HCT116 (cell line): ENCODE measurements at regions not wholly inside any gene's neighbourhood (a gene's known extent, or its start where the extent isn't known, plus 50 kb on each side); places are given as distances from the start of the nearest gene placed in this dataset.

Source experiments
- ATAC-seq: fragments of 200-7000 bp; cut with Tn5 transposase; 2 replicates; pipeline ENCODE4 v1.9.1; 2020; ENCODE audit warnings: mild to moderate bottlenecking, moderate library complexity
- BruUV-seq: library from RNA; stranded (reverse); fragments of 400-500 nt; replicated peaks from 2 replicates; lab custom pipeline; 2021; lab: Mats Ljungman, UMichigan
- CTCF ChIA-PET: fragments of 300-600 bp; sonication (Branson Sonifier 250); formaldehyde crosslinking; loops from one replicate; lab custom pipeline; 2021; ENCODE audit warnings: antibody characterized with exemption; lab: Charles Lee
- POLR2A ChIA-PET: fragments of 300-600, 350-600 bp; sonication (Branson Sonifier 250); formaldehyde crosslinking; loops from one replicate; lab custom pipeline; 2021; ENCODE audit warnings: antibody characterized with exemption; lab: Charles Lee
- RAD21 ChIA-PET, 2 experiments: fragments of 300-600 bp; sonication (Branson Sonifier 250); formaldehyde crosslinking; loops; one replicate each; lab custom pipeline; 2023; ENCODE audit warnings: low total read pairs in 2 of 2; ENCODE audit not compliant: uncharacterized antibody in 2 of 2, unreplicated experiment in 2 of 2, low non-redundant PET in 1 of 2; lab: Charles Lee
- DNase-seq: peaks from one replicate; pipeline ENCODE4 v3.0.0-alpha.2; 2010; ENCODE audit warnings: low read depth, low spot score
- H2AFZ ChIP-seq: fragments of 200-600 bp; shearing (Covaris generic), sonication (generic); 2 replicates; pipeline ENCODE4 v1.6.1; 2017; ENCODE audit warnings: low read depth, mixed run types, mixed read lengths, antibody characterized with exemption, low read length; ENCODE audit not compliant: poor library complexity, severe bottlenecking
- H3K27ac ChIP-seq: 2 replicates; pipeline ENCODE4 v1.5.1; 2012; ENCODE audit warnings: low read depth, low read length
- H3K27me3 ChIP-seq: fragments of 200-600 bp; sonication (generic); 2 replicates; pipeline ENCODE4 v1.6.1; 2016; ENCODE audit warnings: mixed run types, low read length, mixed read lengths; ENCODE audit not compliant: insufficient read depth
- H3K36me3 ChIP-seq, 2 experiments: fragments of 200-500 bp in 1 of 2; fragments of 200-600 bp in 1 of 2; sonication (Bioruptor generic) in 1 of 2; sonication (generic) in 1 of 2; 2 replicates each; pipeline versions ENCODE4 v1.5.1 to v1.6.1; 2014 to 2016; ENCODE audit warnings: low read length in 2 of 2, inconsistent platforms in 1 of 2, mixed read lengths in 1 of 2, mixed run types in 1 of 2; ENCODE audit not compliant: insufficient read depth in 2 of 2, control insufficient read depth in 1 of 2
- H3K4me1 ChIP-seq, 2 experiments: fragments of 200-600 bp in 1 of 2; sonication (generic) in 1 of 2; 2 replicates each; pipeline versions ENCODE4 v1.5.1 to v1.6.1; 2012 to 2017; ENCODE audit warnings: low read length in 2 of 2, inconsistent platforms in 1 of 2, mild to moderate bottlenecking in 1 of 2, mixed read lengths in 1 of 2, mixed run types in 1 of 2, moderate library complexity in 1 of 2; ENCODE audit not compliant: insufficient read depth in 2 of 2, control insufficient read depth in 1 of 2
- H3K4me2 ChIP-seq: fragments of 200-600 bp; sonication (generic); 2 replicates; pipeline ENCODE4 v1.6.1; 2017; ENCODE audit warnings: mixed run types, low read length, mixed read lengths
- H3K4me3 ChIP-seq, 2 experiments: fragments of 200-600 bp in 1 of 2; sonication (generic) in 1 of 2; replicated peaks in 1 of 2; 2 replicates each; pipeline ENCODE4 v1.5.1; 2011 to 2016; ENCODE audit warnings: low read length in 2 of 2, control low read depth in 1 of 2, low read depth in 1 of 2, mild to moderate bottlenecking in 1 of 2, mixed read lengths in 1 of 2, mixed run types in 1 of 2
- H3K79me2 ChIP-seq: fragments of 200-600 bp; sonication (generic); 2 replicates; pipeline ENCODE4 v1.6.1; 2017; ENCODE audit warnings: mild to moderate bottlenecking, mixed run types, low read length, moderate library complexity, mixed read lengths; ENCODE audit not compliant: insufficient read depth
- H3K9ac ChIP-seq: fragments of 200-600 bp; sonication (generic); 2 replicates; pipeline ENCODE4 v1.6.1; 2016; ENCODE audit warnings: low read length, mixed read lengths
- H3K9me2 ChIP-seq: fragments of 200-600 bp; sonication (generic), shearing (Covaris generic); 2 replicates; pipeline ENCODE4 v1.6.1; 2017; ENCODE audit warnings: mixed run types, mild to moderate bottlenecking, moderate library complexity; ENCODE audit not compliant: insufficient read depth
- H3K9me3 ChIP-seq, 2 experiments: fragments of 200-500 bp in 1 of 2; fragments of 200-600 bp in 1 of 2; sonication (Bioruptor generic) in 1 of 2; sonication (generic) in 1 of 2; 2 replicates each; pipeline ENCODE4 v1.6.1; 2014 to 2017; ENCODE audit warnings: low read length in 2 of 2, mixed read lengths in 2 of 2, inconsistent platforms in 1 of 2, low read depth in 1 of 2, mild to moderate bottlenecking in 1 of 2, mixed run types in 1 of 2, moderate library complexity in 1 of 2; ENCODE audit not compliant: control insufficient read depth in 1 of 2, insufficient read depth in 1 of 2
- H4K20me1 ChIP-seq: fragments of 200-600 bp; sonication (generic), shearing (Covaris generic); 2 replicates; pipeline ENCODE4 v1.6.1; 2017; ENCODE audit warnings: mixed run types, mild to moderate bottlenecking, moderate library complexity; ENCODE audit not compliant: insufficient read depth
- CTCF ChIP-seq, 3 experiments: fragments of 200-600 bp in 1 of 3; sonication (generic) in 1 of 3; IDR thresholded peaks in 2 of 3; conservative IDR thresholded peaks in 1 of 3; 2 replicates each; pipeline ENCODE4 v1.5.1; 2012 to 2017; ENCODE audit warnings: low read depth in 2 of 3, low read length in 2 of 3, antibody characterized with exemption in 1 of 3, borderline replicate concordance in 1 of 3, control low read depth in 1 of 3, mild to moderate bottlenecking in 1 of 3, mixed read lengths in 1 of 3, mixed run types in 1 of 3, moderate library complexity in 1 of 3; ENCODE audit not compliant: insufficient read depth in 1 of 3
- EGR1 ChIP-seq: IDR thresholded peaks from 2 replicates; pipeline ENCODE4 v1.6.1; 2012; ENCODE audit warnings: low read depth
- EZH2 ChIP-seq: fragments of 200-600 bp; sonication (generic); IDR thresholded peaks from 2 replicates; pipeline ENCODE4 v1.6.1; 2017; ENCODE audit warnings: antibody characterized with exemption, mixed run types
- FOSL1 ChIP-seq: IDR thresholded peaks from 2 replicates; pipeline ENCODE4 v1.6.1; 2012; ENCODE audit warnings: low read depth
- REST ChIP-seq: IDR thresholded peaks from 2 replicates; pipeline ENCODE4 v1.6.1; 2012; ENCODE audit warnings: low read depth
- SRF ChIP-seq: IDR thresholded peaks from 2 replicates; pipeline ENCODE4 v1.6.1; 2012; ENCODE audit warnings: low read depth
- YY1 ChIP-seq: IDR thresholded peaks from 2 replicates; pipeline ENCODE4 v1.6.1; 2011; ENCODE audit warnings: low read length, low read depth, moderate library complexity, mild to moderate bottlenecking; ENCODE audit not compliant: insufficient replicate concordance; ENCODE audit errors: extremely low read depth
- ZFX ChIP-seq: fragments of 450-650 bp; IDR thresholded peaks from 2 replicates; pipeline ENCODE4 v1.6.1; 2017
- intact Hi-C: fragments of 100-400 bp; cut with micrococcal nuclease; formaldehyde crosslinking; loops from 2 replicates; pipeline ENCODE4 v1.10.0; 2022

- TF ChIP-seq YY1 (no peak), CTCF (IDR thresholded peaks at IDR 0.05 in 2 of 3, conservative IDR thresholded peaks at IDR 0.05 in 1 of 3; ENCODE audit: borderline replicate concordance in 1 of 3, insufficient read depth in 1 of 3, low read depth in 2 of 3, low read length in 2 of 3) (no peak), EZH2 (no peak), FOSL1 (no peak), ZFX (no peak), EGR1 (no peak), SRF (no peak), REST (no peak)
- CTCF ChIA-PET = interaction anchor here (0.7 kb wide), 1 partner anchor 1038 kb away, joined by 3 read pairs; no protein-coding TSS in a partner anchor
- Histone ChIP-seq H4K20me1 (no peaks in the 10 kb centered on the region), H2AFZ (no peak overlapping the region), H3K9me3 (no peaks in the 10 kb centered on the region), H3K4me3 (no peak overlapping the region), H3K4me2 (no peak overlapping the region), H3K79me2 (no peaks in the 10 kb centered on the region), H3K4me1 (peaks cover 0 to 28% of the 10 kb centered on the region in 2 experiments; a peak in 2 of 4 replicates), H3K27ac (no peak overlapping the region), H3K9me2 (no peaks in the 10 kb centered on the region), H3K36me3 (no peaks in the 10 kb centered on the region), H3K27me3 (no peaks in the 10 kb centered on the region), H3K9ac (no peak overlapping the region)
- RAD21 ChIA-PET = interaction anchor here in 1 of 2 experiments (0.7 kb wide), 1 partner anchor 390 kb away, joined by 3 read pairs; no protein-coding TSS in a partner anchor
- intact Hi-C loops = loop anchor here (5.0 kb wide), 2 partner anchors 156 to 351 kb away; no protein-coding TSS in a partner anchor
- DNase-seq (no peak), ATAC-seq (no peak)
- no TSS peak for BruUV-seq
- POLR2A ChIA-PET = no interaction called here
Measured at GRCh38 chr6:110526726-110527125, 50.3 kb upstream of the SLC22A16 start.
